BE2C (cell line): ENCODE measurements at regions not wholly inside any gene's neighbourhood (a gene's known extent, or its start where the extent isn't known, plus 50 kb on each side); places are given as distances from the start of the nearest gene placed in this dataset.

Source experiments
- DNase-seq: peaks from one replicate; pipeline ENCODE4 v3.0.0-alpha.2; 2020
- H3K27me3 ChIP-seq: fragments of 250-450 bp; sonication (Bioruptor Pico); 2 replicates; pipeline ENCODE4 v1.5.1; 2020; ENCODE audit warnings: mild to moderate bottlenecking
- H3K36me3 ChIP-seq: fragments of 250-450 bp; sonication (Bioruptor Pico); 2 replicates; pipeline ENCODE4 v1.5.1; 2020; ENCODE audit warnings: mild to moderate bottlenecking
- H3K4me1 ChIP-seq: fragments of 250-450 bp; sonication (Bioruptor Pico); 2 replicates; pipeline ENCODE4 v1.5.1; 2020
- H3K4me3 ChIP-seq: 2 replicates; pipeline ENCODE4 v1.5.1; 2011; ENCODE audit warnings: low read depth, low read length
- H3K9me3 ChIP-seq: fragments of 250-450 bp; sonication (Bioruptor Pico); 2 replicates; pipeline ENCODE4 v1.5.1; 2020
- CTCF ChIP-seq: IDR thresholded peaks from 2 replicates; pipeline ENCODE4 v1.5.1; 2012; ENCODE audit warnings: mild to moderate bottlenecking, low read depth, low read length

DNA sequence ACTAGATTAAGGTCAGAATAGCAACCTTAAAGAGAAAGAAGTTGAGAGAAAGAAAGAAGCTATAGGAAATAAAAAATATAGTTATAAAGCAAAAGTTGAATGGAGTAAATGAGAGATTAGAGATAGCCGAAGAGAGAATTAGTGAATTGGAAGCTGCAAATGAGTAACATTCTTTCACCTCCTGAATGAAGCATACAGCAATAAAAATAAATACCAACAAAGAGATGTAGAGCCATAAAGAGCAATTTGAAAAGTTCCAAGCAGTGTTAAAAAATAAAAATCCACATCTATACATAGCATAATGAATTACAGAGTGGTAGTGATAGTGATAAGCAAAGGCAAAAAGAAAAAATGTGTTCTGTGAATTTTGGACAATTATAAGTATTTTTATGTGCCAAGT, 177.9 kb downstream of the VRK1 start:
- H3K4me3 ChIP-seq = no peak overlapping the region
- no peak for DNase-seq
- no peaks in the 10 kb centered on the region for H3K36me3 ChIP-seq
- no peaks in the 10 kb centered on the region for H3K9me3 ChIP-seq
- no peaks in the 10 kb centered on the region for H3K27me3 ChIP-seq
- H3K4me1 ChIP-seq = peaks cover 9% of the 10 kb centered on the region
- TF ChIP-seq CTCF = no peak

DNA sequence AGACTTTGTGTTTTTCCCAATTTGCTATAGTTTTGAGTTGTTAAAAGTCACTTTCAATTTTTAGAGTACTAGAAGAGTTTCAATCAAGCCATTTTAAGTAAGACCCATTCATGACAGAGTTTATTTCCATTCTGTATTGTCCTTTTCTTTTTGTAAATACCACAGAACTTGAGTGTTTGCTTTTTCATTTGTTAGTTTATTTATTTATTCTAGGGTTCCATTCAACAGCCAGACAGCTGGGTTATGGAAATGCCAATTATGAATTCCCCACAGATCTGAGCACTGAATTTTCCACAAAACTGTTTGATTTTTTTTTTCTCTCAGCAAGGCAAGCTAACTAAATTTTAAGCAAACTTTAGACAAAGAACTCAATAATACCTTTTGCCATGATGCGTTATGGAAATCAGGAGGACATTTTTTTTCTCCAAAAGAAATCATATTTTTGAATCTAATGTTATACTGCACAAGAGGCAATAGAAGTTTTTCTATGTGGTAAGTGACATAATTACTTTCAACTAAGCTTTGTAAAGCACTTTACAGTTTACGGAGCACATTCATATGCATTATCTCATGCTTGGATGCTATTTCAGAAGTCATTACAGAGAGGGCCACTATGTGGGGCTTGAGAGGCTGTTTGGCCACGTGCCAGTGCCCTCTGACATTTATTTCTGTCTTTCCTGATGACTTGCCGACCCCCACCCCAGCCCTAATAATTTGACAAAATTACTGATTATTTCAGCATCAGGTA, 181.5 kb downstream of the VRK1 start:
- Histone ChIP-seq H3K4me3 (peak overlapping the region; percentile 26), H3K9me3 (no peaks in the 10 kb centered on the region), H3K36me3 (no peaks in the 10 kb centered on the region), H3K27me3 (no peaks in the 10 kb centered on the region), H3K4me1 (peaks cover 9% of the 10 kb centered on the region)
- peak; percentile 66 for DNase-seq
- no peak for TF ChIP-seq CTCF

DNA sequence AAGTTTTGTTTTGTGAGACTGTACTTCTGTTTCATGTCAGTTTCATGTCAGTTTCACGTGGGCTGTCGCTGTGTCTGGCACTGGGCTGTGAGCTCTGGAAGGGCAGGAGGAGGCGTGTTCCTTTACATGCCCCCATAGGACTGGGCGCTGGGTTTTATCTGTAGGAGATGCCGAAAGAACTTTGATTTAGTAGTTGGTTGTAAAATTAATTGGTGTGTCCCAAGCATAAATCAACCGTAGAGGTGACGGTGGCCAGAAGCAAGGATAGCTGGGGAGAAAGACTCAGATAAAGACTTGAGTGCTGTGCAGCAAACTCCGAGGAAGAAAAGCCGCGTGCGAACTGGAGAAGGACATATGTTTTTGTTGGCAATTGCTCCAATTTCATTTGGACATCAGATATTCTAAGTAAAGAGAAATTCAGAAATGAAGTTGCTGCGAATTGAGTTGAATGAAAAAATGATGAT, 182.5 kb downstream of the VRK1 start:
- Histone ChIP-seq H3K4me1 (peaks cover 9% of the 10 kb centered on the region), H3K9me3 (no peaks in the 10 kb centered on the region), H3K36me3 (no peaks in the 10 kb centered on the region), H3K27me3 (no peaks in the 10 kb centered on the region), H3K4me3 (peak overlapping the region; percentile 26)
- TF ChIP-seq CTCF = no peak
- peak; percentile 75 for DNase-seq

DNA sequence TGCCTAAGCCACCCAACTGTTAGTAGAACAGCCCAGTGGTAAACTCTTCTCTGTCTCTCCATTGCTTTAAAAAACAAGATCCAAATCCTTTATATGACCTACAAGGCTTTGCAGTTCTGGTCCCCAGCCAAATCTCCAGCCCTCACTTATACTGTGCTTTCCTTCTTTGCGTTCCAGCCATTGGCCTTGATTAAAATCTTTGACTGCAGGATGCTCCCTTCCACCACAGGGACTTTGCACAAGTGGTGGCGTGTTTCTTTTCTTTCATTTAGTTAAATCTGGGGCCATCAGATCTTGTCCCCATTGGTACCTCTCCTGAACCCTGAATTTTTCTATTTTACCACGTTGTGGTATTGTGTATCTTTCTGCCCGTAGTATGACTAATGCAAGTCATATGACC, 183.7 kb downstream of the VRK1 start:
- no peaks in the 10 kb centered on the region for H3K27me3 ChIP-seq
- DNase-seq = no peak
- no peak for TF ChIP-seq CTCF
- H3K9me3 ChIP-seq = no peaks in the 10 kb centered on the region
- peaks cover 9% of the 10 kb centered on the region for H3K4me1 ChIP-seq
- no peaks in the 10 kb centered on the region for H3K36me3 ChIP-seq
- no peak overlapping the region for H3K4me3 ChIP-seq

DNA sequence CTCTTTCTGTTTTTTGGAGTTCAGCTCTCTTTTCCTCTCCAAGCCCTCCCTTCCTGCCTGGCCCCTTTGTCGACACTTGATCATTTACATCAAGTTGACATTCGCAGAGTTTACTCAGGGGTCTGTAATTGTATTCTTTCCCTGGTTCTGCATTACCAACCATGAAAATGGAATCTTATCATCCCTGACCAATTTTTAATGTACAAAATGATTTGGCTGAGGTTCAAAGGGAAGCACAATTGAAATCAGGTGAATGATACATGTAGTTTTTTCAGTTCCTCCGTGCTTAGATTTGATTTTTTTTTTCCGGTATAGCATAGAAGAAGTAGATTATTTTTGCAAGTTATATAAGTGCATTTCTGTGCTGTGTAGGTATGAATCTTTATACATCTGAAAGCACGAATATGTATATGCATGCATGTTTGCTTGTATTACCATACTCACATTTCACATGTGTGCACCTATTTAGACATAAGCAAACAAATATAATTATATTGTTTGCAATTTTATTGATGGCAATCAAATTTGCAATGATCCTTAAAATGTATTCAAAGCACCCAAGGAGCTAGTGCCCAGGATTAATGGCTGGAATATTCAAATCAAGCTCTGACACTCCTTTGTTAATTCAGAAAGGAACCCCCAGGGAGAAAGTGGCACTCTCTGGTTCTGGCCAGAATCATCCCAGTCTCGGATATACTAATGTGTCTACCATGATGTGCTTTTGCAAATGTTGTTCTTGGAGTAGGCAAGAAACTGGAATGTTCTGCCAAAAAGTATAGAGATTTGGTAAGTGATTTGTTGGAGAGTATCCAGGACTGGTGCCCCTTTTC, 189.3 kb downstream of the VRK1 start:
- H3K4me3 ChIP-seq = no peak overlapping the region
- DNase-seq = no peak
- H3K9me3 ChIP-seq = no peaks in the 10 kb centered on the region
- peaks cover 5% of the 10 kb centered on the region; the same call in 1 of the 2 replicates for H3K4me1 ChIP-seq
- no peaks in the 10 kb centered on the region for H3K36me3 ChIP-seq
- no peaks in the 10 kb centered on the region for H3K27me3 ChIP-seq
- TF ChIP-seq CTCF = no peak

DNA sequence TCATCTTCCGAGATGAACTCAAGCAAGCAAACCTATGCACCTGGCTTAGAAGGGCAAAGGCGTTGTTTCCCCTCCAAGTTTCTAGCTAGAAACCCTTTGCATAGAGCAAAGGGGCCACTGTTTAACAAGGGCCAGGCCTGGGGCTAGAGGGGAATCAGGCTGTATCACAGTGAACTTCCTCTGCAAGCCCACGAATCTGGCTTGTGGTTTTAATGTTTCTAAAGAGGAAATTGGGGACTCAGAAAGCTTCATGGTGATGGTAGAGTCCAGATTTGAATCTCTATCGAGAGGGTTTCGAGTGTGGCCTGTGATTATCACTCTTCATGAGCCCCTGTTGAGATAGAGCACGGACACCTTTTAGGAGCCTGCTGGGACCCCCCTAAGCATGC, 189.9 kb downstream of the VRK1 start:
- Histone ChIP-seq H3K4me3 (no peak overlapping the region), H3K9me3 (no peaks in the 10 kb centered on the region), H3K27me3 (no peaks in the 10 kb centered on the region), H3K36me3 (no peaks in the 10 kb centered on the region), H3K4me1 (peaks cover 5% of the 10 kb centered on the region; the same call in 1 of the 2 replicates)
- no peak for TF ChIP-seq CTCF
- no peak for DNase-seq
